GM19438 (cell line): ENCODE measurements at regions not wholly inside any gene's neighbourhood (a gene's known extent, or its start where the extent isn't known, plus 50 kb on each side); places are given as distances from the start of the nearest gene placed in this dataset.

Source experiments
- ATAC-seq: cut with Tn5 transposase; IDR thresholded peaks from one replicate; pipeline ENCODE4 v1.9.1; 2021; ENCODE audit warnings: low read depth; ENCODE audit not compliant: unreplicated experiment

GRCh38 chr5:158414333-158414762 lies 555.4 kb upstream of the CLINT1 start:
- ATAC-seq, result no peak

GRCh38 chr5:158413122-158413680 lies 554.3 kb upstream of the CLINT1 start:
- ATAC-seq, result no peak

- ATAC-seq, result no peak
Measured at GRCh38 chr5:158410976-158411375, 552.0 kb upstream of the CLINT1 start.

- ATAC-seq, result peak; percentile 68
Measured at GRCh38 chr5:158409507-158409906, 550.6 kb upstream of the CLINT1 start.

GRCh38 chr5:158407824-158408195 lies 548.9 kb upstream of the CLINT1 start:
- ATAC-seq, result no peak

GRCh38 chr5:158406884-158407823 lies 548.2 kb upstream of the CLINT1 start:
- no peak for ATAC-seq

GRCh38 chr5:158398360-158399201 lies 539.6 kb upstream of the CLINT1 start:
- peak; percentile 80 for ATAC-seq

- no peak for ATAC-seq
Measured at GRCh38 chr5:158397278-158397677, 538.3 kb upstream of the CLINT1 start.

GRCh38 chr5:158394102-158394501 lies 535.2 kb upstream of the CLINT1 start:
- ATAC-seq, result no peak

- no peak for ATAC-seq
Measured at GRCh38 chr5:158393457-158393856, 534.5 kb upstream of the CLINT1 start.

- no peak for ATAC-seq
Measured at GRCh38 chr5:158392753-158393152, 533.8 kb upstream of the CLINT1 start.

- ATAC-seq, result peak; percentile 70
Measured at GRCh38 chr5:158390577-158390976, 531.6 kb upstream of the CLINT1 start.

GRCh38 chr5:158389786-158390185 lies 530.8 kb upstream of the CLINT1 start:
- ATAC-seq, result no peak

- ATAC-seq, result no peak
Measured at GRCh38 chr5:158388021-158388420, 529.1 kb upstream of the CLINT1 start.

GRCh38 chr5:158387499-158387898 lies 528.6 kb upstream of the CLINT1 start:
- ATAC-seq, result no peak

GRCh38 chr5:158385982-158386381 lies 527.0 kb upstream of the CLINT1 start:
- no peak for ATAC-seq

- no peak for ATAC-seq
Measured at GRCh38 chr5:158384535-158385481, 525.9 kb upstream of the CLINT1 start.

GRCh38 chr5:158383486-158383885 lies 524.5 kb upstream of the CLINT1 start:
- ATAC-seq, result no peak

- peak; percentile 83 for ATAC-seq
Measured at GRCh38 chr5:158382473-158382872, 523.5 kb upstream of the CLINT1 start.

- ATAC-seq, result no peak
Measured at GRCh38 chr5:158381614-158382160, 522.7 kb upstream of the CLINT1 start.
